ENCODE measurements at regions not wholly inside any gene's neighbourhood (a gene's known extent, or its start where the extent isn't known, plus 50 kb on each side); places are given as distances from the start of the nearest gene placed in this dataset.

- no peak for DNase-seq (ENCODE audit: low spot score)
Observed at GRCh38 chr12:22900401-22900800, 275.4 kb downstream of the ETNK1 start.

DNA sequence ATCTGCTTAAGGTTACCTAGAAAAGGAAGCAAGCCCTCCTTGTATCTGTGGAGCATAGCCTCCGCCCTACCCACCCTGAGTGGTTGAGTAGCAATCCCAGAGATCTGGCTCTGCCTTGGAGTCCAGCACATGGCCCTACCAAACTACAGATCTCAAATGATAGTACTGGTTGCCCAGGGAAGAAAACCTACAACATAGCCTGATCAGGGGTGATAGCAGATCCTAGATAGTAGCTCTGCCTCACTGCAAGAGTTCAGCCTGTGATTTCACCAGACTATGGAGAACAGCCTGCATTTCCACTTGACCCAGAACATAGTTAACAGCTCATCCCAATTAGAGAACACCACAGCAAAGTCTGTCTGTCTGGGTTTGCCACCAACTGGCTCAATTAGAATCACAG, 279.5 kb downstream of the ETNK1 start:
- DNase-seq (ENCODE audit: low spot score) = no peak

DNA sequence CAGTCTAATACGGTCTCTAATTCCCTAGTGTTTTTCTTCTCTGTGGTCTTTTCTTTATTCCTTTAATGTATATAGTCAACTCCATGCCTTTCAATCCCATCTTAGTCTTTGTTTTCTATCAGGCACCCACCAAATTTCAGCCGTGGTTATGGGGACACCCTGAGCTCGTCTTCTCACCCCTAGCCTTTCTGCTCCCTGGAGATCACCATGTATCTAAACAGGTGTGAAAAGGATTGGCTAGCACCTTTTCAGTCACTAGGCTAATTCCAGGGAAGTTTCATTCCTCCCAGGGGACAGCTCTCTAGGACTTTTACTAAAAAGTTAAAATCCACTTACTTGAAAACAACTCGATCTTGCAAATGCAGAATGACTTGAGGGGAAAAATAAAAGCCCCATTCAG, 291.3 kb downstream of the ETNK1 start:
- no peak for DNase-seq (ENCODE audit: low spot score)

DNA sequence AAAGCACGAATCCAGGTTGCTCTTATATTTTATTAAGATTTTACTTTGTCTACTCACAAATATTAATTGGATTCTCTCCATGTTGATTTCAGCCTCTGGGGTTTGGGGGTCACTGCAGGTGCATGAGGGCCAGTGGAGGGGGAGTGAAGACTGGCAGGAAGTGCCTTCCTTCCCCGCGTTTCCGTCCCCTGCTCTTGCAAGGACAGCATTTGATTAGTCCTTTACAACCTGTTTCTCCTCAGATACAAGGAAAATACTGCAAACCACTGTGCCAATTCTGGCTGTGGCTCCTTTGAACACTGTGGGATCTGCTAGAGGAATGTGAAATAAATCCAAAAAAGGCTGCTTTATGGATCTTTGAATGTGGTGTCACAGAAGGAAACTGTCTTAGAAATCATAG, 291.8 kb downstream of the ETNK1 start:
- DNase-seq (ENCODE audit: low spot score) = no peak

GRCh38 chr12:22919883-22920282, 294.9 kb downstream of the ETNK1 start:
- DNase-seq (ENCODE audit: low spot score) = no peak

GRCh38 chr12:22923768-22924167, 298.8 kb downstream of the ETNK1 start:
- DNase-seq (ENCODE audit: low spot score) = no peak

- no peak for DNase-seq (ENCODE audit: low spot score)
Observed at GRCh38 chr12:22924391-22924790, 299.4 kb downstream of the ETNK1 start.

GRCh38 chr12:22925623-22926022, 300.7 kb downstream of the ETNK1 start:
- DNase-seq (ENCODE audit: low spot score) = no peak

GRCh38 chr12:22932431-22932830, 307.5 kb downstream of the ETNK1 start:
- DNase-seq (ENCODE audit: low spot score) = no peak

GRCh38 chr12:22935090-22935489, 310.1 kb downstream of the ETNK1 start:
- DNase-seq (ENCODE audit: low spot score) = no peak

DNA sequence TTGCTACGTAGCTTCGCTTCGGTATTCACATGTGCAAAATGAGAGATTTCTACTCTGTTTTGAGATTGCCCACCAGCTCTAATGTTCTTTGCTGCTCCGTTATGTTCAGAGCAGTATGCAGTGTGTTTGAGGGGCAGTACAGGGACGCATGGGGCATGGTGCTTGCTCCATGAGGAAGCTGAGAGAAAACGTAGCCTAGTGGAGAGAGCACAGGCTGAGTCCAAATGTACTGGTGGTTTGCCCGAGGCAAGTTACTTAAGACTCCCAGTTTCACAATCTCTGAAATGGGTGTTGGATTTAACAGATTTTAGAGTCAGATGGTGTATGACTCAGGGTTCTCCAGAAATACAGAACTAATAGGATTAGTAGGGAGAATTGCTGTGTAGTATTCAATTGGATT, 310.5 kb downstream of the ETNK1 start:
- DNase-seq (ENCODE audit: low spot score) = no peak

DNA sequence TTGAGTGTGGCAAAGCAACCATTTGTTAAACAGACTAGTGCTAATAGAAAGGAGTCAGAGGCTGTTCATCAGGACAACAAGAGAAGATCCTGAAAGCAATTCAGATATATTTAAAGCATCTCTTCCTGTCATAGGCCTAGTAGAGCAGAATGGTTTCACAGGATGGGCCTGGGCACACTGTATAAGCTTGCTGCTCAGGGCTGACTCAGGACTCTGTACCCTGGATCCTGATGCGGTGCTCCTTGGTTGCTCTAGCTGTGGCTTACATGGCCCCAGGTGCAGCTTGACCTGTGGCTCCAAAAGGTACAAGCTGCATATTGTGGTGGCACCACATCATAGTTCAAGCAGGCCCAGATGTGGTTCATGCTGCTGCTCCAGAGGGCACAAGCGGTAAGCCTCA, 313.4 kb downstream of the ETNK1 start:
- DNase-seq (ENCODE audit: low spot score) = no peak

DNA sequence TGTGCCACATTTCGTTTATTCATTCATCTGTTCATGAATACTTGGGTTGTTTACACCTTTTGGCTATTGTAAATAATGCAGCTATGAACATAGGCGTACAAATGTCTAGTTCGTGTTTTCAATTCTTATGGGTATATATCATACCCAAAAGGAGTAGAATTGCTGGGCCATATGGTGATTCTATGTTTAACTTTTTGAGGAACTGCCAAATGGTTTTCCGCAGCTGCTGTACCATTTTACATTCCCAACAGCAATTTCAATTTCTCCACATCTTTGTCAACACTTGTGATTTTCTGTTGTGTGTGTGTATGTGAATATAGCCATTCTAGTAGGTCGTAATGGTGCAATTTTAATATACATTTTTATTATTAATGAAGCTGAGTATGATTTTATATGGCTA, 326.2 kb downstream of the ETNK1 start:
- DNase-seq (ENCODE audit: low spot score) = no peak

DNA sequence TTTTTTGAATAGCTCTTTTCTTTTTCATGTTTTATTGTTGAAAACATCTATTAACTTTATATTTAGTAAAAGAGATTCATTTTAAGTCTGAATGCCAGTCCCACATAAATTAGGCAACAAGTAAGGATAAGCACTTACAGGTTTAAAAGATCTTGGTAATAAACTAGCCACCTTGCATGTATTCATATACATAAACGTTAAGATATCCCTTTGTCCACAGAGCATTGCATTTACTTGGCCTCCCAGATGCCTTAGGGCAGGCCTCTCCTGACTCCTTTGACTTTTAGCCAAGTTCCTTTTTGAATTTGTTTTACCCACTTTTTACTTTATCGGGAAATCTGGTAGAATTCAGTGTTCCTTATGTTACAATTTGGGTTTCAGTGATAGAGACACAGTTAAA, 331.7 kb downstream of the ETNK1 start:
- DNase-seq (ENCODE audit: low spot score) = no peak

GRCh38 chr12:22967171-22967570, 342.2 kb downstream of the ETNK1 start:
- DNase-seq (ENCODE audit: low spot score) = no peak

DNA sequence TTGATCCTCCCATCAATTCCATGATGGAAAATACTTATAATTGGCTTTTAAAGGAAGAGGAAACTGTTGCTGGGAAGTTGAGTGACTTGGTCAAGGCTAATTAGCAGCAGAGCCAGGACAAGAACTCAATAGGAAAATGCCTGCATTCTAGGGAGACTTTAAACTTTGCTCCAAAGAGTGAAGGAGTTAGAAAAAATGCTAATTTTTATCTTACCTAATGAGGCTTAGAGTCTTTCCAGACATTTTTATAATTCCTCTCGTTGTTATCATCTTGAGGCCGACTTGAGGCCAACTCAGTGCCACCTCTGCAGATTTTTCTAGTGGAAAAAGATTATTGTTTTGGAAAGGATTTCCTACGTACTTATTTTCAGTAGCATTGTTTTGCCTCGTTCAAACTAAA, 344.6 kb downstream of the ETNK1 start:
- DNase-seq (ENCODE audit: low spot score) = no peak

- no peak for DNase-seq (ENCODE audit: low spot score)
Observed at GRCh38 chr12:22971247-22971646, 346.3 kb downstream of the ETNK1 start.

GRCh38 chr12:22971701-22972191, 346.8 kb downstream of the ETNK1 start:
- no peak for DNase-seq (ENCODE audit: low spot score)

DNA sequence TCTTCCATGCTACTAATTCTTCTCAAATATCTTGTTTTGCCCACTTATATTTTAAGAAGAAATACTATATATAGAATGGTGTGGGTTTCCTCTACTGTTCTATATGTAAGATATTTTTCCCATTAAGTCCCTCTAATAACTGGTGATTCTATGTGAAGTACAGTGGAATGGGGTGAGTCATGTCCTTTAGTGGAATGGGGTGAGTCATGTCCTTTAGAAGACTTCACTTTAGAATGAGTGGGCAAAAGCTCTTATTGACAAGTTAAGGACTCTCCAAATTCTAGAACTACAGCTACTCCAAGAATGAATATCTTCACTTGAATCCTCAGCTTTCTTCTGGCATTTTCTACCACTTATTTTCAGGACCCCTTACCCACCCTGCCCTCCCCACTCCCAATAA, 349.9 kb downstream of the ETNK1 start:
- peak; percentile 95 for DNase-seq (ENCODE audit: low spot score)

DNA sequence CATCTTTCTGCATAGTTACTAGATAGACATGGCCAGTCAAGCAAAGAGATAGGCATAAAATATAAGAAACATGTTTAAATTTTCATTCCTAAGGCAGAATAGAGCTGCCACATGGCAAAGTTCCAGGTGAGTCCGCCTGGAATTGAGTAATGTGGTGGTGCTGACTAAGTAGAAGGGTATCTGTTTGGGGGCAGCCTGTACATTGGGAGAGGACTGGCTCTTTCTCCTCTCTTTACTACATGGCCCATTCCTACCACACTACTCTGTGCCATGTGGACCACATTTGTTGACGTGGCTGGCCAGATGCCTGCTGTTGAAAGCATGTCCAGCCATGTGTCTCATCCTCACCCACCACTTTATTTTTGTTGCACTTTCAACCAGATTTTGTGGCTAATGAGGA, 354.0 kb downstream of the ETNK1 start:
- no peak for DNase-seq (ENCODE audit: low spot score)

- DNase-seq (ENCODE audit: low spot score) = peak; percentile 89
Observed at GRCh38 chr12:22979854-22980469, 355.0 kb downstream of the ETNK1 start.

DNA sequence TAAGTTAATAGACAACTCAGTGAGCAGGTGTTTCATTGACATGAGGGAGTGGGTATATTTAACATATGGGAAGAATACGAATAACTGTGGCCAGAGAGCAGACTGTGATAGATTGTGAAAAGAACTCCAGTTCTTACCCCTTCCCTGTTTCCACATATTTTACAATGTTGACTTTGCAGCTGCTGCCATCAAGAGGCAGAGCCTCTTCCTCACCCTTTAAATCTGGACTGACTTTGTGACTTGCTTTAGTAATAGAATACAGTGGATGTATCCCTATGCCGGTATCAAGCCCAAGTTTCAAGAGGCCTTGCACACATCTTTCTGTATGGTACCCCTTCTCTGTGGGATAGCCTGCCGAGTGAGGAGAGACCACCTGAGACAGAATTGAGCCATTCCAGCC, 356.7 kb downstream of the ETNK1 start:
- no peak for DNase-seq (ENCODE audit: low spot score)

DNA sequence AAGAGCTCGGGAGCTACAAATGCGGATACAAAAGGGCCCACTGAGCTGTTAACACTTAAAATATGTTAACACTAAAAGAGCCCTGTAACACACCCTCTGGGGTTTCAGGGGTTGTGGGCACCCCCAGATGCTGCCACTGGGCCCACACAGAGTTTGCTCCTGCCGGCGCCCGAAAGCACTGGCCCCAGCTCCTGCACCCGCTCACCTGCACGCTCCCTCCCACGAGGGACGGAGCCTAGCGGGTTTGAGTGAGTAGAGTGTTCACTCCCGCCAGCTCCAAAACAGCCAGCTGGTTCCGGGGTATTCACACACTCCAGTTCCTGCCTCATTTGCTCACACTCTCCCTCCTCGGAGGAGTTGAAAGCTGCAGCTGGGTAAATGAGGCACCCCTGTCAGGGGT, 357.7 kb downstream of the ETNK1 start:
- DNase-seq (ENCODE audit: low spot score) = no peak

- no peak for DNase-seq (ENCODE audit: low spot score)
Observed at GRCh38 chr12:22986997-22987396, 362.0 kb downstream of the ETNK1 start.

GRCh38 chr12:22990501-22990900, 365.5 kb downstream of the ETNK1 start:
- no peak for DNase-seq (ENCODE audit: low spot score)

All from kidney capillary endothelial cell (primary cell).